ENCODE measurements at regions not wholly inside any gene's neighbourhood (a gene's known extent, or its start where the extent isn't known, plus 50 kb on each side); places are given as distances from the start of the nearest gene placed in this dataset.

DNA sequence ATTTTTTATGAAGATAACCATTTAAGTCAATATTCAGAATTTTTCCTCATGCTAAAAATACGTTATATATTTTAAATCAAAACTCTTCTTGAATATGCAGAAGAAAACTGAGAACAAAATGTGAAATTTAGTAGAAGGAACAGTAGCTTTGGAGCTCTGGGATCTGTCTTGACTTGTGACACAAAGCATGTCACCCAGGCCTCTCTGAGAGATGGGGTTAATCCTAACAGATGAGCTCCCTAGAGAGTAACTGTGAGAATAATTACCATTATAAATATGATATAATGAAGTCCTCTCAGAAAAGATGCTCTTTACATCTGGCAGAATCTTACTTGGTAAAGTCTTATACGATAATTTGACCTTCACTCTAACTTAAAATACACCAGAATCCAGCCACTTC, 272.0 kb downstream of the PTPRC start:
- H3K9ac ChIP-seq (ENCODE audit: insufficient read depth in 1 of 2, low read length in 2 of 2), result no peak overlapping the region
- H3K4me3 ChIP-seq, result no peak overlapping the region
- ATAC-seq (ENCODE audit: insufficient read depth, low FRiP score), result no peak
- H3K27me3 ChIP-seq (ENCODE audit: control insufficient read depth in 3 of 3, insufficient read depth in 3 of 3, low read length in 2 of 3), result no peaks in the 10 kb centered on the region
- H3K4me1 ChIP-seq (ENCODE audit: control insufficient read depth in 5 of 5, insufficient read depth in 5 of 5, low read length in 5 of 5), result peaks cover 0 to 8% (median 4%) of the 10 kb centered on the region in 5 donors
- WGBS, 2 donors, result 92 to 93% methylated on average over 2 of the region's 2 CpGs
- peaks cover 0 to 4% (median under 1%) of the 10 kb centered on the region in 4 donors for H3K36me3 ChIP-seq (ENCODE audit: control insufficient read depth in 4 of 4, insufficient read depth in 4 of 4, low read length in 4 of 4)
- H3K27ac ChIP-seq (ENCODE audit: low read depth in 1 of 2, low read length in 1 of 2), result no peak overlapping the region
- TF ChIP-seq, protein P1, sequence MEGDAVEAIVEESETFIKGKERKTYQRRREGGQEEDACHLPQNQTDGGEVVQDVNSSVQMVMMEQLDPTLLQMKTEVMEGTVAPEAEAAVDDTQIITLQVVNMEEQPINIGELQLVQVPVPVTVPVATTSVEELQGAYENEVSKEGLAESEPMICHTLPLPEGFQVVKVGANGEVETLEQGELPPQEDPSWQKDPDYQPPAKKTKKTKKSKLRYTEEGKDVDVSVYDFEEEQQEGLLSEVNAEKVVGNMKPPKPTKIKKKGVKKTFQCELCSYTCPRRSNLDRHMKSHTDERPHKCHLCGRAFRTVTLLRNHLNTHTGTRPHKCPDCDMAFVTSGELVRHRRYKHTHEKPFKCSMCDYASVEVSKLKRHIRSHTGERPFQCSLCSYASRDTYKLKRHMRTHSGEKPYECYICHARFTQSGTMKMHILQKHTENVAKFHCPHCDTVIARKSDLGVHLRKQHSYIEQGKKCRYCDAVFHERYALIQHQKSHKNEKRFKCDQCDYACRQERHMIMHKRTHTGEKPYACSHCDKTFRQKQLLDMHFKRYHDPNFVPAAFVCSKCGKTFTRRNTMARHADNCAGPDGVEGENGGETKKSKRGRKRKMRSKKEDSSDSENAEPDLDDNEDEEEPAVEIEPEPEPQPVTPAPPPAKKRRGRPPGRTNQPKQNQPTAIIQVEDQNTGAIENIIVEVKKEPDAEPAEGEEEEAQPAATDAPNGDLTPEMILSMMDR (IDR thresholded peaks at IDR 0.05; ENCODE audit: control extremely low read depth, extremely low read depth), result no peak
- H3K9me3 ChIP-seq (ENCODE audit: control insufficient read depth in 4 of 4, insufficient read depth in 3 of 4, low read length in 3 of 4), result no peaks in the 10 kb centered on the region
- DNase-seq, result no peak

DNA sequence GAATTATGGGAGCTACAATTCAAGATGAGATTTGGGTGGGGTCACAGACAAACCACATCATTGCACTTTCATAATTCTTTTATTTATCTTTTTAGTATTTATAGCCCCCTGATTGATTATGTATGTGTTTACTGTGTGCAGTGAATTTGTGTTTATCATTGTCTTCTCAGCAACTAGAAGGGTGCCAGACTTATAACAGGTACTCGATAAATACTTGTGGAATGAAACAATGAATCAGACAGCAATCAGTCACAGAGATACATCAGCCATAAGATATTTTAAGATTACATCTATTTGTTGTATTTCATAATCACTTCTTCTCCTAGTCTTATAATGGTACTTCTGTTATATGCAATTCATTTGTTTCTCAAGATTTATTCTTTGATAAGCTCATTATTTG, 273.2 kb downstream of the PTPRC start:
- Histone ChIP-seq H3K4me3 (no peak overlapping the region), H3K9me3 (ENCODE audit: control insufficient read depth in 4 of 4, insufficient read depth in 3 of 4, low read length in 3 of 4) (no peaks in the 10 kb centered on the region), H3K4me1 (ENCODE audit: control insufficient read depth in 5 of 5, insufficient read depth in 5 of 5, low read length in 5 of 5) (peaks cover 1 to 8% (median 4%) of the 10 kb centered on the region in 5 donors), H3K27ac (ENCODE audit: low read depth in 1 of 2, low read length in 1 of 2) (no peak overlapping the region), H3K36me3 (ENCODE audit: control insufficient read depth in 4 of 4, insufficient read depth in 4 of 4, low read length in 4 of 4) (peaks cover 0 to 2% (median 0%) of the 10 kb centered on the region in 4 donors), H3K27me3 (ENCODE audit: control insufficient read depth in 3 of 3, insufficient read depth in 3 of 3, low read length in 2 of 3) (no peaks in the 10 kb centered on the region), H3K9ac (ENCODE audit: insufficient read depth in 1 of 2, low read length in 2 of 2) (no peak overlapping the region)
- TF ChIP-seq, protein P1 (IDR thresholded peaks at IDR 0.05; ENCODE audit: control extremely low read depth, extremely low read depth), result no peak
- 63 to 84% methylated on average over 1 of the region's 1 CpG for WGBS, 2 donors
- DNase-seq, result no peak
- no peak for ATAC-seq (ENCODE audit: insufficient read depth, low FRiP score)

DNA sequence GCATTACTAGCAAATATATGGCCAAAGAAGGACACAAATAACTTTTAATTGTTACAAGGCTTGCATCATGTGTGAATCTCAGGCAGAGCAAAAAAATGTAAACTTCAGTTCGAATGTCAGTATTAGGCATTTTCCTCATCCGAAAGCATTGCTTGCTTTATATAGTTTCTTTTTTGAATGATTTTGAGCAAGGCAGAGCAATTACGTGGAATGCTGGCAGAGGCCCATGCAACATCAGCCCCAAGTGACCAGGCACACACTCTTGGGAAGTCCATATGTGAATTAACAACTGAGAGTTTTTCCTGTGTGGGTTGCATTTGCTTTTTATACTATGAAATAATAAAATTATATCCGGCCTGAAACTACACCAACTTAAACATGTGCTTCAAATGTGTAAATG, 274.8 kb downstream of the PTPRC start:
- TF ChIP-seq, protein P1 (IDR thresholded peaks at IDR 0.05; ENCODE audit: control extremely low read depth, extremely low read depth), result no peak
- DNase-seq (peak; percentile 72 to 89 (median 84)), ATAC-seq (ENCODE audit: insufficient read depth, low FRiP score) (no peak)
- H3K9ac ChIP-seq (ENCODE audit: insufficient read depth in 1 of 2, low read length in 2 of 2), result no peak overlapping the region
- H3K27me3 ChIP-seq (ENCODE audit: control insufficient read depth in 3 of 3, insufficient read depth in 3 of 3, low read length in 2 of 3), result no peaks in the 10 kb centered on the region
- H3K4me3 ChIP-seq, result no peak overlapping the region
- no peaks in the 10 kb centered on the region for H3K9me3 ChIP-seq (ENCODE audit: control insufficient read depth in 4 of 4, insufficient read depth in 3 of 4, low read length in 3 of 4)
- H3K36me3 ChIP-seq (ENCODE audit: control insufficient read depth in 4 of 4, insufficient read depth in 4 of 4, low read length in 4 of 4), result peaks cover 0 to 2% (median 0%) of the 10 kb centered on the region in 4 donors
- H3K27ac ChIP-seq (ENCODE audit: low read depth in 1 of 2, low read length in 1 of 2), result no peak overlapping the region
- H3K4me1 ChIP-seq (ENCODE audit: control insufficient read depth in 5 of 5, insufficient read depth in 5 of 5, low read length in 5 of 5), result peaks cover 2 to 10% (median 8%) of the 10 kb centered on the region in 5 donors
- 63 to 68% methylated on average over 4 of the region's 4 CpGs for WGBS, 2 donors

All from lung (tissue), 11 donors.